GM23248 (cell line): ENCODE measurements at regions not wholly inside any gene's neighbourhood (a gene's known extent, or its start where the extent isn't known, plus 50 kb on each side); places are given as distances from the start of the nearest gene placed in this dataset.

Source experiments
- DNase-seq: peaks from one replicate; pipeline ENCODE4 v3.0.0-alpha.2; 2015
- H2AFZ ChIP-seq: fragments of 200-600 bp; sonication (generic); 2 replicates; pipeline ENCODE4 v1.6.1; 2016; ENCODE audit warnings: antibody characterized with exemption
- H3F3A ChIP-seq: fragments of 200-600 bp; sonication (generic); 2 replicates; pipeline ENCODE4 v1.6.1; 2016; ENCODE audit warnings: mild to moderate bottlenecking, antibody characterized with exemption, mixed run types; ENCODE audit not compliant: insufficient read depth
- H3K27ac ChIP-seq: fragments of 200-600 bp; sonication (generic); 2 replicates; pipeline ENCODE4 v1.5.1; 2016; ENCODE audit warnings: mild to moderate bottlenecking
- H3K27me3 ChIP-seq: fragments of 200-600 bp; sonication (generic); replicated peaks from 2 replicates; pipeline ENCODE4 v1.6.1; 2016; ENCODE audit warnings: mild to moderate bottlenecking; ENCODE audit not compliant: insufficient read depth
- H3K36me3 ChIP-seq: fragments of 200-600 bp; sonication (generic); 2 replicates; pipeline ENCODE4 v1.6.1; 2016; ENCODE audit warnings: low read depth, mild to moderate bottlenecking
- H3K4me1 ChIP-seq: fragments of 200-600 bp; sonication (generic); 2 replicates; pipeline ENCODE4 v1.6.1; 2016; ENCODE audit warnings: mild to moderate bottlenecking; ENCODE audit not compliant: insufficient read depth
- H3K4me2 ChIP-seq: fragments of 200-600 bp; sonication (generic); one replicate; pipeline ENCODE4 v1.6.1; 2016; ENCODE audit warnings: mild to moderate bottlenecking; ENCODE audit not compliant: unreplicated experiment
- H3K4me3 ChIP-seq: fragments of 200-600 bp; sonication (generic); 2 replicates; pipeline ENCODE4 v1.5.1; 2016; ENCODE audit warnings: mild to moderate bottlenecking
- H3K79me2 ChIP-seq: fragments of 200-600 bp; sonication (generic); 2 replicates; pipeline ENCODE4 v1.6.1; 2016; ENCODE audit warnings: mild to moderate bottlenecking; ENCODE audit not compliant: insufficient read depth
- H3K9ac ChIP-seq: fragments of 200-600 bp; sonication (generic); 2 replicates; pipeline ENCODE4 v1.6.1; 2016; ENCODE audit warnings: mild to moderate bottlenecking
- H3K9me2 ChIP-seq: fragments of 200-600 bp; sonication (generic); 2 replicates; pipeline ENCODE4 v1.6.1; 2016; ENCODE audit warnings: mixed run types, mild to moderate bottlenecking, moderate library complexity; ENCODE audit not compliant: insufficient read depth
- H3K9me3 ChIP-seq: fragments of 200-600 bp; sonication (generic); one replicate; pipeline ENCODE4 v1.6.1; 2017; ENCODE audit warnings: low read depth
- H4K20me1 ChIP-seq: fragments of 200-600 bp; sonication (generic); 2 replicates; pipeline ENCODE4 v1.6.0; 2016; ENCODE audit not compliant: insufficient read depth
- EZH2 ChIP-seq: fragments of 200-600 bp; sonication (generic); IDR thresholded peaks from 2 replicates; pipeline ENCODE4 v1.6.1; 2018; ENCODE audit warnings: antibody characterized with exemption, mild to moderate bottlenecking; ENCODE audit not compliant: insufficient read depth, poor library complexity, severe bottlenecking
- EZH2phosphoT487 ChIP-seq: fragments of 200-600 bp; sonication (generic); IDR thresholded peaks from 2 replicates; pipeline ENCODE4 v1.6.1; 2018; ENCODE audit warnings: antibody characterized with exemption, moderate library complexity, mild to moderate bottlenecking, low read depth; ENCODE audit not compliant: insufficient read depth
- WGBS, 2 experiments: methylation state at CpG; one replicate each; pipeline ENCODE4 v1.1.6; 2015 to 2017; ENCODE audit warnings: low lambda C conversion rate in 2 of 2, low coverage in 1 of 2; ENCODE audit errors: missing lambda C conversion rate in 2 of 2; 5-methylcytosine and 5-hydroxymethylcytosine counted together
- in situ Hi-C: fragments of 300-500 bp; cut with MboI; formaldehyde crosslinking; loops from 2 replicates; pipeline ENCODE4 v1.15.0; 2020

DNA sequence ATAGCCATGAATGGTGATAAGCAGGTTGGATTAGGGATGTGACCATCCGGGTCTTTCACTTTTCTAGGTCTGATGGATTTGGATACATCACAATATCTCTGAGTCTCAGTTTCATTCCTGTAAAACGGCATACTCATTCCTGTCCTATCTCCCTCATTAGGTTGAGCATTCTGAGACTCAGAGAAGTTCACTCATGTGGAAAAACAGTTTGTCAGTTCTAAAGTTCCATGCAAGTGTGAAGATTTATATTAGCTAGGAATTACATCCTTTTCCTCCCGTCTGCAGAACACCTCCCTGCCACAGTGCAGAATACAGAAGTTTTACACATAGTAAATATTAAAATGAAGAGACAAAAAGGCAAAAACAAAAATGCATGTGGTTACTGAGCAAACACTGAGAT, 94.2 kb upstream of the SLC25A13 start:
- H3K9me2 ChIP-seq = no peaks in the 10 kb centered on the region
- 45 to 49% methylated on average over 3 of the region's 3 CpGs for WGBS, 2 experiments
- in situ Hi-C loops = no loop called here
- H3F3A ChIP-seq = no peaks in the 10 kb centered on the region
- no peaks in the 10 kb centered on the region for H3K79me2 ChIP-seq
- no peak overlapping the region for H2AFZ ChIP-seq
- H3K27me3 ChIP-seq = peaks cover 16% of the 10 kb centered on the region; the same call in 1 of the 2 replicates
- no peak overlapping the region for H3K9ac ChIP-seq
- H3K36me3 ChIP-seq = no peaks in the 10 kb centered on the region
- H3K4me2 ChIP-seq = no peak overlapping the region
- H3K4me3 ChIP-seq = no peak overlapping the region
- H3K9me3 ChIP-seq = no peaks in the 10 kb centered on the region
- no peaks in the 10 kb centered on the region for H3K4me1 ChIP-seq
- no peak for DNase-seq
- no peak overlapping the region for H3K27ac ChIP-seq
- TF ChIP-seq EZH2phosphoT487 (no peak), EZH2 (no peak)
- no peaks in the 10 kb centered on the region for H4K20me1 ChIP-seq

GRCh38 chr7:96415293-96415940, 93.5 kb upstream of the SLC25A13 start:
- in situ Hi-C loops = no loop called here
- no peaks in the 10 kb centered on the region for H3K4me1 ChIP-seq
- TF ChIP-seq EZH2 (no peak), EZH2phosphoT487 (no peak)

GRCh38 chr7:96414931-96415292, 93.0 kb upstream of the SLC25A13 start:
- WGBS, 2 experiments = 4 to 7% methylated on average over 3 of the region's 3 CpGs

More at GRCh38 chr7:96415293-96415940, 93.5 kb upstream of the SLC25A13 start:
- H3K9me3 ChIP-seq = no peaks in the 10 kb centered on the region
- H3K27me3 ChIP-seq = peaks cover 16% of the 10 kb centered on the region; the same call in 1 of the 2 replicates
- H3K36me3 ChIP-seq = no peaks in the 10 kb centered on the region
- no peaks in the 10 kb centered on the region for H3F3A ChIP-seq
- H3K79me2 ChIP-seq = no peaks in the 10 kb centered on the region
- no peak overlapping the region for H3K4me3 ChIP-seq
- no peak overlapping the region for H3K4me2 ChIP-seq
- no peaks in the 10 kb centered on the region for H3K9me2 ChIP-seq
- no peak overlapping the region for H2AFZ ChIP-seq
- WGBS, 2 experiments = 74 to 75% methylated on average over 3 of the region's 3 CpGs
- H3K9ac ChIP-seq = no peak overlapping the region
- H4K20me1 ChIP-seq = no peaks in the 10 kb centered on the region
- no peak overlapping the region for H3K27ac ChIP-seq
- no peak for DNase-seq

DNA sequence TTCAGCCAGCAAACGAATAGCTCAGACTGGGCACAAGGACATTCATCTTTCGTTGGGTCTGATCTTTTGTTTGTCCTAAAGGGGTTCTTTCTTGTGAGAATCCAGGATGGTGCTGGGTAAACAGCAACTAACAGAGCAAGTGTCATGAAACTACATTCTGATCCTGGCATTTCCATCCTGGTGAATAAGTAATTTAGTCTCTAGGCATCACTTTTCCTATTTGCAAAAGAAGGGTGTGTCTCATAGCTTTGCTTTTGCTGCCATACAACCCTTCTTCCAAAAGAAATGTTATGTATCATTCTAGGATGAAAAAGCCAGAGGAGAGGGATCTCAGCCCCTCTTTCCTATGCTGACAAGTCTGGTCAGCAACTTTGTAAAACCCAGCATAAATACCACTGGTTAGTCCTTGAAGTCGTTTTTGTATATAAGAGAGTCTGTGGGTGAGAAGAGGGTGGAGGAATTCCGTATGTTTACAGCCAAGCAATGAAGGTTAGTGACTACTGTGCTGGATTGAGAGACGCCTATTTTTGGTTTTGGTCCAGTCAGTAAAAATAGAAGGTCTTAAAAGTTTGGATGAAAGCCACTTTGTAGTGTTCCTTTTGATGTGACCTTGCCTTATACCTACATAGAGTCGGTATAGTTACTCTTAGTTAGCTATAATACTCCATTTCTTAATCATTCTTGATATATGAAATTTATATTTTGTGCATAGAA, 88.4 kb upstream of the SLC25A13 start:
- in situ Hi-C loops = no loop called here
- H3K9me3 ChIP-seq = no peaks in the 10 kb centered on the region
- no peak overlapping the region for H3K4me3 ChIP-seq
- no peaks in the 10 kb centered on the region for H3F3A ChIP-seq
- no peaks in the 10 kb centered on the region for H3K79me2 ChIP-seq
- H3K27me3 ChIP-seq = no peaks in the 10 kb centered on the region
- H3K36me3 ChIP-seq = no peaks in the 10 kb centered on the region
- no peaks in the 10 kb centered on the region for H3K9me2 ChIP-seq
- H4K20me1 ChIP-seq = no peaks in the 10 kb centered on the region
- 63 to 65% methylated on average over 6 of the region's 6 CpGs for WGBS, 2 experiments
- H3K27ac ChIP-seq = no peak overlapping the region
- H2AFZ ChIP-seq = no peak overlapping the region
- H3K9ac ChIP-seq = no peak overlapping the region
- TF ChIP-seq EZH2 (no peak), EZH2phosphoT487 (no peak)
- DNase-seq = no peak
- H3K4me2 ChIP-seq = no peak overlapping the region
- H3K4me1 ChIP-seq = no peaks in the 10 kb centered on the region

More at GRCh38 chr7:96414931-96415292, 93.0 kb upstream of the SLC25A13 start:
- DNase-seq = peak; percentile 58
- Histone ChIP-seq H3K27ac (no peak overlapping the region), H2AFZ (no peak overlapping the region), H3F3A (no peaks in the 10 kb centered on the region), H4K20me1 (no peaks in the 10 kb centered on the region), H3K36me3 (no peaks in the 10 kb centered on the region), H3K9me3 (no peaks in the 10 kb centered on the region), H3K79me2 (no peaks in the 10 kb centered on the region), H3K9ac (no peak overlapping the region), H3K4me1 (no peaks in the 10 kb centered on the region), H3K9me2 (no peaks in the 10 kb centered on the region), H3K27me3 (peaks cover 15% of the 10 kb centered on the region; the same call in 1 of the 2 replicates), H3K4me2 (no peak overlapping the region), H3K4me3 (no peak overlapping the region)
- TF ChIP-seq EZH2 = no peak
- no peak for TF ChIP-seq EZH2phosphoT487
- in situ Hi-C loops = no loop called here
